H1 (cell line): ENCODE measurements at regions not wholly inside any gene's neighbourhood (a gene's known extent, or its start where the extent isn't known, plus 50 kb on each side); places are given as distances from the start of the nearest gene placed in this dataset.
A peak's percentile ranks its signal among the peaks of the same experiment; 100 is the strongest.

Source experiments
- CTCF ChIA-PET: fragments of 300-600 bp; sonication (Branson Sonifier 250); formaldehyde crosslinking; loops from one replicate; lab custom pipeline; 2021; ENCODE audit not compliant: partially characterized antibody; lab: Charles Lee
- POLR2A ChIA-PET: fragments of 300-600 bp; sonication (Branson Sonifier 250); formaldehyde crosslinking; loops from one replicate; lab custom pipeline; 2021; ENCODE audit warnings: inconsistent platforms; ENCODE audit not compliant: partially characterized antibody; lab: Charles Lee
- DNase-seq, 2 experiments: peaks; one replicate each; pipeline versions ENCODE4 v3.0.0 to v3.0.0-alpha.2; 2010 to 2022; ENCODE audit warnings: low spot score in 2 of 2, low read depth in 1 of 2, mixed read lengths in 1 of 2
- FAIRE-seq: peaks from 2 replicates; lab custom pipeline; 2011; peaks lifted over from hg19 to GRCh38; lab: Jason Lieb, UNC
- H2AFZ ChIP-seq: 2 replicates; pipeline ENCODE4 v1.8.1; 2012; ENCODE audit warnings: low read length, inconsistent platforms
- H2AK5ac ChIP-seq: 2 replicates; pipeline ENCODE4 v1.6.1; 2013; ENCODE audit warnings: low read depth, low read length
- H2BK120ac ChIP-seq: replicated peaks from 2 replicates; pipeline ENCODE3; 2013; ENCODE audit warnings: low read depth, low read length, inconsistent platforms
- H2BK12ac ChIP-seq: 2 replicates; pipeline ENCODE4 v1.6.1; 2013; ENCODE audit warnings: low read depth, low read length
- H2BK15ac ChIP-seq: 2 replicates; pipeline ENCODE4 v1.6.1; 2013; ENCODE audit warnings: low read length
- H2BK20ac ChIP-seq: 2 replicates; pipeline ENCODE4 v1.6.1; 2013; ENCODE audit warnings: low read length
- H2BK5ac ChIP-seq: 2 replicates; pipeline ENCODE4 v1.6.1; 2013; ENCODE audit warnings: low read depth, low read length
- H3K14ac ChIP-seq: 2 replicates; pipeline ENCODE4 v1.6.1; 2013; ENCODE audit warnings: inconsistent platforms; ENCODE audit not compliant: insufficient read length
- H3K18ac ChIP-seq: 2 replicates; pipeline ENCODE4 v1.6.1; 2013; ENCODE audit warnings: low read length; ENCODE audit errors: extremely low read depth
- H3K23ac ChIP-seq: 2 replicates; pipeline ENCODE4 v1.6.1; 2013; ENCODE audit warnings: inconsistent platforms; ENCODE audit not compliant: insufficient read length
- H3K23me2 ChIP-seq: 2 replicates; pipeline ENCODE4 v1.6.1; 2013; ENCODE audit warnings: low read depth, low read length
- H3K27ac ChIP-seq: 2 replicates; pipeline ENCODE4 v1.6.1; 2011; ENCODE audit warnings: low read depth, low read length, inconsistent platforms
- H3K27me3 ChIP-seq, 4 experiments: replicated peaks in 1 of 4; 1 replicate in 1 of 4; 2 replicates in 3 of 4; pipeline versions ENCODE4 v1.6.1 to v1.8.1; 2011 to 2013; ENCODE audit warnings: low read length in 3 of 4, mild to moderate bottlenecking in 3 of 4, inconsistent platforms in 2 of 4, mixed read lengths in 2 of 4, moderate library complexity in 1 of 4; ENCODE audit not compliant: control insufficient read depth in 3 of 4, insufficient read depth in 3 of 4; ENCODE audit errors: extremely low read depth in 1 of 4
- H3K36me3 ChIP-seq, 4 experiments: 2 replicates each; pipeline versions ENCODE4 v1.6.1 to v1.8.1; 2011 to 2013; ENCODE audit warnings: mild to moderate bottlenecking in 4 of 4, low read length in 3 of 4, moderate library complexity in 2 of 4, control low read depth in 1 of 4, inconsistent platforms in 1 of 4; ENCODE audit not compliant: insufficient read depth in 4 of 4, control insufficient read depth in 2 of 4
- H3K4ac ChIP-seq: replicated peaks from 2 replicates; pipeline ENCODE3; 2013; ENCODE audit warnings: low read length, low read depth, mixed read lengths, inconsistent platforms; ENCODE audit not compliant: insufficient read length
- H3K4me1 ChIP-seq, 4 experiments: replicated peaks in 1 of 4; 1 replicate in 1 of 4; 2 replicates in 3 of 4; pipeline versions ENCODE4 v1.6.1 to v1.8.1; 2011 to 2013; ENCODE audit warnings: low read length in 3 of 4, inconsistent platforms in 2 of 4, mixed read lengths in 1 of 4; ENCODE audit not compliant: insufficient read depth in 4 of 4, control insufficient read depth in 3 of 4
- H3K4me2 ChIP-seq, 2 experiments: 2 replicates each; pipeline versions ENCODE4 v1.6.1 to v1.8.1; 2011 to 2013; ENCODE audit warnings: low read depth in 2 of 2, low read length in 2 of 2, control low read depth in 1 of 2, inconsistent platforms in 1 of 2, mild to moderate bottlenecking in 1 of 2; ENCODE audit not compliant: insufficient read depth in 1 of 2
- H3K4me3 ChIP-seq, 4 experiments: fragments of 200-600, 300-600 bp in 1 of 4; sonication (generic), shearing (Covaris generic), sonication (Bioruptor Twin) in 1 of 4; 2 replicates each; pipeline versions ENCODE4 v1.5.1 to v1.8.1; 2011 to 2016; ENCODE audit warnings: low read length in 4 of 4, low read depth in 3 of 4, control low read depth in 2 of 4, inconsistent platforms in 2 of 4, mild to moderate bottlenecking in 2 of 4, mixed read lengths in 1 of 4, moderate library complexity in 1 of 4; ENCODE audit not compliant: insufficient read depth in 2 of 4; ENCODE audit errors: extremely low read depth in 1 of 4
- H3K56ac ChIP-seq: replicated peaks from 2 replicates; pipeline ENCODE3; 2013; ENCODE audit warnings: low read depth, mild to moderate bottlenecking, mixed read lengths, low read length, inconsistent platforms; ENCODE audit not compliant: insufficient read length
- H3K79me1 ChIP-seq: 2 replicates; pipeline ENCODE4 v1.6.1; 2013; ENCODE audit warnings: low read depth, low read length, control low read depth
- H3K79me2 ChIP-seq, 2 experiments: 2 replicates each; pipeline versions ENCODE4 v1.6.1 to v1.8.1; 2012 to 2013; ENCODE audit warnings: low read length in 2 of 2, mild to moderate bottlenecking in 2 of 2, inconsistent platforms in 1 of 2; ENCODE audit not compliant: insufficient read depth in 2 of 2, control insufficient read depth in 1 of 2
- H3K9ac ChIP-seq, 4 experiments: replicated peaks in 1 of 4; 1 replicate in 1 of 4; 2 replicates in 3 of 4; pipeline versions ENCODE4 v1.6.1 to v1.8.1; 2011 to 2013; ENCODE audit warnings: low read depth in 3 of 4, low read length in 3 of 4, control low read depth in 2 of 4, mild to moderate bottlenecking in 2 of 4, moderate library complexity in 2 of 4, inconsistent platforms in 1 of 4; ENCODE audit errors: extremely low read depth in 1 of 4
- H3K9me3 ChIP-seq, 2 experiments: 2 replicates each; pipeline versions ENCODE4 v1.6.1 to v1.8.1; 2012 to 2013; ENCODE audit warnings: mild to moderate bottlenecking in 2 of 2, moderate library complexity in 2 of 2, control low read depth in 1 of 2, inconsistent platforms in 1 of 2, low read depth in 1 of 2, low read length in 1 of 2, mixed read lengths in 1 of 2; ENCODE audit not compliant: insufficient read depth in 2 of 2
- H4K20me1 ChIP-seq, 2 experiments: replicated peaks in 1 of 2; 2 replicates each; pipeline versions ENCODE3 to v1.8.1; 2011 to 2013; ENCODE audit warnings: inconsistent platforms in 2 of 2, low read length in 2 of 2, mild to moderate bottlenecking in 1 of 2; ENCODE audit not compliant: insufficient read depth in 2 of 2, control insufficient read depth in 1 of 2
- H4K5ac ChIP-seq: 2 replicates; pipeline ENCODE4 v1.6.1; 2013; ENCODE audit warnings: low read length, low read depth, mixed read lengths, inconsistent platforms; ENCODE audit not compliant: insufficient read length
- H4K8ac ChIP-seq: 2 replicates; pipeline ENCODE4 v1.8.0; 2013; ENCODE audit warnings: mild to moderate bottlenecking, moderate library complexity, low read length, inconsistent platforms; ENCODE audit not compliant: insufficient read depth; ENCODE audit errors: extremely low read depth
- H4K91ac ChIP-seq: replicated peaks from 2 replicates; pipeline ENCODE3; 2013; ENCODE audit warnings: low read length, mixed read lengths, inconsistent platforms; ENCODE audit not compliant: insufficient read length
- SAP30 ChIP-seq: fragments of 300-600 bp; sonication (generic); IDR thresholded peaks from 2 replicates; pipeline ENCODE4 v1.7.1; 2012; ENCODE audit warnings: low read length, moderate library complexity, mild to moderate bottlenecking, inconsistent platforms; ENCODE audit not compliant: insufficient read depth, insufficient replicate concordance
- WGBS, 2 experiments: shearing (Covaris generic) in 1 of 2; methylation state at CpG; one replicate each; pipeline versions ENCODE4 v1.1.6 to v1.1.7; 2013 to 2015; ENCODE audit warnings: low lambda C conversion rate in 2 of 2, mixed read lengths in 2 of 2, inconsistent platforms in 1 of 2, low coverage in 1 of 2, missing lambda C conversion rate in 1 of 2; ENCODE audit not compliant: insufficient replicate concordance in 2 of 2, insufficient coverage in 1 of 2, insufficient read length in 1 of 2; ENCODE audit errors: extremely low coverage in 1 of 2, missing lambda C conversion rate in 1 of 2; 5-methylcytosine and 5-hydroxymethylcytosine counted together

GRCh38 chr3:81086348-81086747, 675.1 kb downstream of the GBE1 start:
- Histone ChIP-seq H3K18ac (no peak overlapping the region), H3K9ac (no peak overlapping the region)
- TF ChIP-seq SAP30: no peak
- TF ChIP-seq, all 59 proteins: peak for 0
- Histone ChIP-seq H2BK5ac (no peak overlapping the region), H3K79me1 (no peaks in the 10 kb centered on the region), H3K27ac (no peak overlapping the region), H3K14ac (no peak overlapping the region), H2BK20ac (no peak overlapping the region), H2BK15ac (no peak overlapping the region), H2BK12ac (no peak overlapping the region), H2AK5ac (no peak overlapping the region), H3K23ac (no peak overlapping the region), H3K36me3 (no peaks in the 10 kb centered on the region), H4K20me1 (no peaks in the 10 kb centered on the region), H4K5ac (no peak overlapping the region), H3K9me3 (peaks cover 8 to 14% of the 10 kb centered on the region in 2 experiments; a peak in 3 of 4 replicates), H4K8ac (no peak overlapping the region), H3K23me2 (no peaks in the 10 kb centered on the region), H3K4ac (no peak overlapping the region), H3K79me2 (no peaks in the 10 kb centered on the region), H2AFZ (peak overlapping the region; percentile 26; the same call in 1 of the 2 replicates), H2BK120ac (no peak overlapping the region), H3K4me1 (no peaks in the 10 kb centered on the region), H3K4me3 (no peak overlapping the region), H3K27me3 (no peaks in the 10 kb centered on the region), H3K56ac (no peak overlapping the region), H4K91ac (no peak overlapping the region), H3K4me2 (no peak overlapping the region)
- FAIRE-seq (no peak), DNase-seq (no peak)
- POLR2A ChIA-PET: no interaction called here
- 100% methylated on average over 2 of the region's 2 CpGs; no CpG with 5 or more reads in 1 of the 2 experiments for WGBS, 2 experiments
- CTCF ChIA-PET: no interaction called here
